Glutamatergic neuron (in vitro differentiated cells): ENCODE measurements at regions not wholly inside any gene's neighbourhood (a gene's known extent, or its start where the extent isn't known, plus 50 kb on each side); places are given as distances from the start of the nearest gene placed in this dataset.
A peak's percentile ranks its signal among the peaks of the same experiment; 100 is the strongest.

Experiments used
- DNase-seq: peaks from one replicate; pipeline ENCODE4 v3.0.0; 2022
- H3K27ac Mint-ChIP-seq: one replicate; pipeline ENCODE4 v1.8.0; 2020; ENCODE audit warnings: mild to moderate bottlenecking, mixed read lengths, inconsistent platforms; ENCODE audit not compliant: unreplicated experiment
- H3K27me3 Mint-ChIP-seq: one replicate; pipeline ENCODE4 v1.8.0; 2020; ENCODE audit warnings: mild to moderate bottlenecking, moderate library complexity, mixed read lengths, inconsistent platforms; ENCODE audit not compliant: unreplicated experiment
- H3K36me3 Mint-ChIP-seq: one replicate; pipeline ENCODE4 v1.8.0; 2020; ENCODE audit warnings: mild to moderate bottlenecking, mixed read lengths, inconsistent platforms; ENCODE audit not compliant: unreplicated experiment
- H3K4me1 Mint-ChIP-seq: one replicate; pipeline ENCODE4 v1.8.0; 2020; ENCODE audit warnings: mild to moderate bottlenecking, low read depth, mixed read lengths, inconsistent platforms; ENCODE audit not compliant: unreplicated experiment
- H3K4me3 Mint-ChIP-seq: one replicate; pipeline ENCODE4 v1.8.0; 2020; ENCODE audit warnings: mild to moderate bottlenecking, mixed read lengths, inconsistent platforms; ENCODE audit not compliant: unreplicated experiment
- H3K9me3 Mint-ChIP-seq: one replicate; pipeline ENCODE4 v1.8.0; 2020; ENCODE audit warnings: mild to moderate bottlenecking, moderate library complexity, mixed read lengths, inconsistent platforms; ENCODE audit not compliant: unreplicated experiment
- TF ChIP-seq, protein P1 (sequence below): fragments of 200-600 bp; sonication (generic); IDR thresholded peaks from one replicate; pipeline ENCODE4 v1.5.0; 2021; ENCODE audit not compliant: partially characterized antibody, unreplicated experiment

DNA sequence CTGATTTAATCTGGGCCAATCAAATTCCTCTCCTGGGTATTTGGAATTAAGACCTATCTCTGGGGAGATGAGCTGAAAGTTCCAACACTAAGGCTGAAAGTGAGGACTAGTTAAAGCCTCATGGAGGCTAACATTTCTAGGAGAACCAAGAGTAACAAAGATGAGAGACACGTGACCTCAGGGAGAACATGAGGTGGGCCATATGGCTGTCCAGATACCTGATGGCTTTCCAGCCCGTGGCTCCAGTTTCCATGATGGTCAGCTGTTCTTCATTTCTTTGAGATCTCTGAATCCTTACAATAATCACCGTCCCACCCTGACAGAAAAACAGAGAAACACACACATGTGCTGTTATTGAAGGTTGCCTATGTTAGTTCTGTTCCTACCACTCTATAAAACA lies 66.1 kb downstream of the LEPR start:
- peaks cover 7% of the 10 kb centered on the region for H3K4me1 Mint-ChIP-seq

DNA sequence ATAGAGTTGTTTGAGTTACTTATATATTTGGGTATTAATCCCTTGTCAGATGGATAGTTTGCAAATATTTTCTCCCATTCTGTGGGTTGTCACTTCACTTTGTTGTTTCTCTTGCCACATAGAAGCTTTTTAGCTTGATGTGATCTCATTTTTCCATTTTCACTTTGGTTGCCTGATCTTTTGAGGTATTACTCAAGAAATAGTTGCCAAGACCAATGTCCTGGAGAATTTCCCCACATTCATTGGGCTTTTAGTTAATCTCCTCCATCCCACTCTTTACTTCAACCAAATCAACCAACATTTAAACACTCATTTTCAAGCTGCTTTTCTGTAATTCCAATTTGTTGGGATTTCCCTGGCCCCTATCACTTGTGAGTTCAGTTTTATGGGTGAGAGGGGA lies 69.0 kb downstream of the LEPR start:
- DNase-seq, result no peak
- peaks cover 17% of the 10 kb centered on the region for H3K4me1 Mint-ChIP-seq
- TF ChIP-seq, protein P1, sequence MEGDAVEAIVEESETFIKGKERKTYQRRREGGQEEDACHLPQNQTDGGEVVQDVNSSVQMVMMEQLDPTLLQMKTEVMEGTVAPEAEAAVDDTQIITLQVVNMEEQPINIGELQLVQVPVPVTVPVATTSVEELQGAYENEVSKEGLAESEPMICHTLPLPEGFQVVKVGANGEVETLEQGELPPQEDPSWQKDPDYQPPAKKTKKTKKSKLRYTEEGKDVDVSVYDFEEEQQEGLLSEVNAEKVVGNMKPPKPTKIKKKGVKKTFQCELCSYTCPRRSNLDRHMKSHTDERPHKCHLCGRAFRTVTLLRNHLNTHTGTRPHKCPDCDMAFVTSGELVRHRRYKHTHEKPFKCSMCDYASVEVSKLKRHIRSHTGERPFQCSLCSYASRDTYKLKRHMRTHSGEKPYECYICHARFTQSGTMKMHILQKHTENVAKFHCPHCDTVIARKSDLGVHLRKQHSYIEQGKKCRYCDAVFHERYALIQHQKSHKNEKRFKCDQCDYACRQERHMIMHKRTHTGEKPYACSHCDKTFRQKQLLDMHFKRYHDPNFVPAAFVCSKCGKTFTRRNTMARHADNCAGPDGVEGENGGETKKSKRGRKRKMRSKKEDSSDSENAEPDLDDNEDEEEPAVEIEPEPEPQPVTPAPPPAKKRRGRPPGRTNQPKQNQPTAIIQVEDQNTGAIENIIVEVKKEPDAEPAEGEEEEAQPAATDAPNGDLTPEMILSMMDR, result no peak
- H3K27ac Mint-ChIP-seq, result no peak overlapping the region
- no peaks in the 10 kb centered on the region for H3K9me3 Mint-ChIP-seq
- no peaks in the 10 kb centered on the region for H3K27me3 Mint-ChIP-seq
- H3K4me3 Mint-ChIP-seq, result no peak overlapping the region
- H3K36me3 Mint-ChIP-seq, result no peaks in the 10 kb centered on the region

More for the DNA sequence above, 66.1 kb downstream of the LEPR start:
- peaks cover 2% of the 10 kb centered on the region for H3K27me3 Mint-ChIP-seq
- TF ChIP-seq, protein P1, result no peak
- H3K9me3 Mint-ChIP-seq, result no peaks in the 10 kb centered on the region
- peak overlapping the region; percentile 59 for H3K27ac Mint-ChIP-seq
- DNase-seq, result no peak
- no peak overlapping the region for H3K4me3 Mint-ChIP-seq
- no peaks in the 10 kb centered on the region for H3K36me3 Mint-ChIP-seq

GRCh38 chr1:65490231-65491009 lies 70.0 kb downstream of the LEPR start:
- TF ChIP-seq, protein P1, result no peak
- no peaks in the 10 kb centered on the region for H3K36me3 Mint-ChIP-seq
- H3K27me3 Mint-ChIP-seq, result no peaks in the 10 kb centered on the region
- H3K9me3 Mint-ChIP-seq, result no peaks in the 10 kb centered on the region
- no peak overlapping the region for H3K27ac Mint-ChIP-seq
- no peak for DNase-seq
- H3K4me3 Mint-ChIP-seq, result no peak overlapping the region
- H3K4me1 Mint-ChIP-seq, result peaks cover 27% of the 10 kb centered on the region

GRCh38 chr1:65491472-65491871 lies 71.0 kb downstream of the LEPR start:
- no peak for DNase-seq
- no peak overlapping the region for H3K4me3 Mint-ChIP-seq
- H3K9me3 Mint-ChIP-seq, result no peaks in the 10 kb centered on the region
- peaks cover 28% of the 10 kb centered on the region for H3K4me1 Mint-ChIP-seq
- no peaks in the 10 kb centered on the region for H3K27me3 Mint-ChIP-seq
- no peak overlapping the region for H3K27ac Mint-ChIP-seq
- TF ChIP-seq, protein P1, result no peak
- no peaks in the 10 kb centered on the region for H3K36me3 Mint-ChIP-seq

DNA sequence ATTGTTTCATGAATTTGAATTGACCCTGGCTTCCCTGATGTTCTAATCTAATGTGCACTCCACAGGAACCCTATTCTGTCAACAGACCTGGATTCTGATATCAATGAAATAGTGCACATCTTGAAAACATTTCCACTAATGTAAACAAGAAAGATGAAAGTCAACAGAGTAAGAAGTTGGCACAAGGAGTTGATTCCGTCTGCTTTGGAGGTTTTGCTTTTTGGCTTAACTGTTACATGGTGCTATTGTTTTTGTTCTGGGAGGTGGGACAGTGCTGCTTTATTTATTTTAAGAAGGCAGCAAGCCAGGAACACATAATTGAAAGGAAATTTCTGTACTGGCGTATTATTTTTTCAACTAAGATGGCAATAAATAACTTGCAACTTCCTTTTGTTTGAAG lies 73.3 kb downstream of the LEPR start:
- Mint-ChIP-seq H3K27me3 (no peaks in the 10 kb centered on the region), H3K4me1 (peaks cover 24% of the 10 kb centered on the region), H3K27ac (no peak overlapping the region), H3K36me3 (no peaks in the 10 kb centered on the region), H3K4me3 (no peak overlapping the region), H3K9me3 (no peaks in the 10 kb centered on the region)
- TF ChIP-seq, protein P1, result no peak
- DNase-seq, result no peak
